Effector memory CD8-positive, alpha-beta T cell (primary cell): ENCODE measurements at regions not wholly inside any gene's neighbourhood (a gene's known extent, or its start where the extent isn't known, plus 50 kb on each side); places are given as distances from the start of the nearest gene placed in this dataset.
"Not testable (repeated sequence)": the region's sequence is repeated elsewhere in the genome, so short reads cannot be mapped to it uniquely, and the experiment has no call there.

Experiments used
- ATAC-seq: fragments of 150-1000 bp; cut with Tn5 transposase; replicated peaks from 2 replicates; pipeline ENCODE4 v1.10.0; 2021; ENCODE audit warnings: mild to moderate bottlenecking, moderate library complexity
- DNase-seq, 3 experiments: peaks; one replicate each; pipeline ENCODE4 v3.0.0; 2021
- H3K27ac Mint-ChIP-seq, 2 donors: one replicate each; pipeline ENCODE4 v1.8.0; 2022; ENCODE audit warnings: mild to moderate bottlenecking in 2 of 2, mixed read lengths in 2 of 2, moderate library complexity in 2 of 2
- H3K27me3 Mint-ChIP-seq, 2 donors: one replicate each; pipeline ENCODE4 v1.8.0; 2022; ENCODE audit warnings: mixed read lengths in 2 of 2
- H3K36me3 Mint-ChIP-seq: one replicate; pipeline ENCODE4 v1.8.0; 2022; ENCODE audit warnings: mild to moderate bottlenecking, moderate library complexity, mixed read lengths; ENCODE audit not compliant: insufficient read depth
- H3K4me1 Mint-ChIP-seq, 2 donors: one replicate each; pipeline ENCODE4 v1.8.0; 2022; ENCODE audit warnings: low read depth in 2 of 2, mixed read lengths in 2 of 2
- H3K4me3 Mint-ChIP-seq, 2 donors: one replicate each; pipeline ENCODE4 v1.8.0; 2022; ENCODE audit warnings: mild to moderate bottlenecking in 2 of 2, mixed read lengths in 2 of 2, moderate library complexity in 2 of 2
- H3K9me3 Mint-ChIP-seq, 2 donors: one replicate each; pipeline ENCODE4 v1.8.0; 2022; ENCODE audit warnings: mixed read lengths in 2 of 2

DNA sequence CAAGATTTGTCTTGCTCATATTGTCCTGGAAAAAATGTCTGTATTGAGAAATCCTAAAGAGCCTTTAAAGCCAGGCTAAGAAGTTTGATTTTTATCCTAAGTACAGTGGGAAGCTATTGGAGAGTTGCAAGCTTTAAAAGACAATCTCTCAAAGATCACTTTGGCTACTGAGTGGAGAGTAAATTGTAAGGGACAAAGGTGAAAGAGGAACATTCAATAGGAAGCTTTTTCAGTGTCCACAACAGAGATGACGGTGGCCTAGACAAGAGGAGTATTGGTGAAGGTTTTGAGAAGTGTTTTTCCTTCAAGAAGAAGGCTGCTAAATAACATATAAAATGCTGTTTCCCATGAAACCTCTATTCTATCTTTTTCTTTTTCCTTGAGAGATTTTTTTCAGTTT is 249.5 kb upstream of the IL12A start:
- ATAC-seq: no peak
- Mint-ChIP-seq H3K36me3 (no peaks in the 10 kb centered on the region), H3K4me3 (no peak overlapping the region), H3K9me3 (no peaks in the 10 kb centered on the region), H3K27ac (no peak overlapping the region), H3K4me1 (no peaks in the 10 kb centered on the region), H3K27me3 (peaks cover 0 to 6% of the 10 kb centered on the region in 2 donors)
- DNase-seq: no peak

DNA sequence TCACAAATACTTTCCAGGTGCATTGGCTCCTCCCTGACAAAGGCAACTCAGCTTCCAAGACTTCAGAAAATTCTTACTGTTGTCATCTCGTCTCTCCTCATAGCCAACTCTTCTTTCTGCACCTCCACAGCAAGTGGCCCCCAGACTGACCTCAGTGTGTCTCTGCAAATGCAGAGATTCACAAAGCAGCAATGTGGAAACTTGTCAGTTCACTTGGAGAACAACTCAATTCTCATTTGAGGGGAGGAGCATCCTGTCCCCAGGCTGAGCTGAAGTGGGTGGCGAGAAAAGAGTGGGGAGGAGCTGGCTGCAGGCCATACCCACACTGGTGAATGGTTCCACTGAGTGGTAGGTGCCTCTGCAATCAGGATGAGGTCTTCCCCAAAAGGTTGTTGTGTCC is 248.7 kb upstream of the IL12A start:
- H3K4me1 Mint-ChIP-seq: no peaks in the 10 kb centered on the region
- no peaks in the 10 kb centered on the region for H3K9me3 Mint-ChIP-seq
- no peak overlapping the region for H3K4me3 Mint-ChIP-seq
- ATAC-seq (no peak), DNase-seq (no peak)
- H3K36me3 Mint-ChIP-seq: no peaks in the 10 kb centered on the region
- H3K27ac Mint-ChIP-seq: peak overlapping the region in 1 of 2 donors; percentile 46
- peaks cover 0 to 6% of the 10 kb centered on the region in 2 donors for H3K27me3 Mint-ChIP-seq

DNA sequence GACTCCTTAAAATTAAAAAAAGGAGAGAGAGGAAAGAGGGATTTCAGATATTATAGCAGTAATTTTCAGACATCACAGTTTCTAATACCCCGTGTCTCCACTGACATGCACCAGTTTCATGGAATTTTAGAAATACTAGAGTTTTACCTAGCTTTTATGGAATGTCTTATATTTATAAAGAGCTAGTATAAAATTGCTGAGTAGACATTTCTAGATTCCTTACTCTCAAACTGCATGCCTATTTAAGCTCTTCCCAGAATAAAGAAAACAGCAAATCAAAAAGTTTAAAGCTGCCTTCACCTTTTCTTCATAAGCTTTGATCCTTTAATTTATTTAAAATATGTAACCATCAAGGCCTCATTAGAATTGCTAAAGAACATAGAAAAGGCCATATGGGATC is 247.4 kb upstream of the IL12A start:
- ATAC-seq: no peak
- no peak overlapping the region for H3K27ac Mint-ChIP-seq
- no peaks in the 10 kb centered on the region for H3K4me1 Mint-ChIP-seq
- H3K36me3 Mint-ChIP-seq: no peaks in the 10 kb centered on the region
- no peak overlapping the region for H3K4me3 Mint-ChIP-seq
- no peaks in the 10 kb centered on the region for H3K9me3 Mint-ChIP-seq
- no peak for DNase-seq
- peaks cover 0 to 6% of the 10 kb centered on the region in 2 donors for H3K27me3 Mint-ChIP-seq

DNA sequence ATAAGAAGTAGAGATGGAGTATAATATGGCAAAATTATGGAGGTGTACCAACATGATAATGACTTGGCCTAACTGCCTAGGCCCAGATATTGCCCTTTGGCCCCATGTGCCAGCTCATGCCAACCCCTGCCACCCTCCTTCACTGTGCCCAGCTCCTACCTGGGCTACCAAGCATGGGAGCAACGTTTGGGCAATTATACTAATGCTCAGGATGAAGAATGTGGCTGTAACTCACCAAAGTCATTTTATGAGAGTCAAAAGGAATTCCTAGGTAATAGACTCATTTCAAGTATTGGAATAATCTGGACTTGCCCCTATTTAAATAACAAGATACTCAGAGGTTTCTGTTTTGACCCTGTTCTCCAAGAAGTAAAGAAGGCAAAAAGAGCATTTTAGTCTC is 240.2 kb upstream of the IL12A start:
- no peak for ATAC-seq
- H3K27me3 Mint-ChIP-seq: no peaks in the 10 kb centered on the region
- H3K4me1 Mint-ChIP-seq: no peaks in the 10 kb centered on the region
- no peak overlapping the region for H3K4me3 Mint-ChIP-seq
- no peaks in the 10 kb centered on the region for H3K9me3 Mint-ChIP-seq
- no peak for DNase-seq
- H3K36me3 Mint-ChIP-seq: no peaks in the 10 kb centered on the region
- no peak overlapping the region for H3K27ac Mint-ChIP-seq

DNA sequence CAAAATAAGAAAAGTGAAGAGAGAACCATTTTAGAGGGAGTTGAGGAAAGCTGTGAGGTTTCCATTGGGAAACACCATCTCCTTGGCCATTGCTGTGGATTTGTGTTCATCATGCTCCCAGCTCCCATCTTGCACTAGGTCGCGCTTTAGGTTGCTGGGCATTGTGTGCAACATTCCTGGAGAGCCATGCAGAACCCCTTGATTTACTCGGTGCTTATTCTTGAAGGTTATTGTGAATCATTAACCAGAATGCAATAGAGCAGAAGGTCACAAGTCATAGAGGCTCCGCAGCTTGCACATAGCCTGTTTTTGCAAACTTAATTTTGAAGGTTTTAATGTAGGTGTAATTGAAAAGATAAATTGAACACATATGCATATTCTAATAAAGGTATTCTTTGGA is 239.2 kb upstream of the IL12A start:
- H3K4me1 Mint-ChIP-seq: no peaks in the 10 kb centered on the region
- H3K36me3 Mint-ChIP-seq: no peaks in the 10 kb centered on the region
- no peaks in the 10 kb centered on the region for H3K9me3 Mint-ChIP-seq
- no peak for DNase-seq
- H3K27ac Mint-ChIP-seq: no peak overlapping the region
- no peak overlapping the region for H3K4me3 Mint-ChIP-seq
- no peak for ATAC-seq
- H3K27me3 Mint-ChIP-seq: no peaks in the 10 kb centered on the region

DNA sequence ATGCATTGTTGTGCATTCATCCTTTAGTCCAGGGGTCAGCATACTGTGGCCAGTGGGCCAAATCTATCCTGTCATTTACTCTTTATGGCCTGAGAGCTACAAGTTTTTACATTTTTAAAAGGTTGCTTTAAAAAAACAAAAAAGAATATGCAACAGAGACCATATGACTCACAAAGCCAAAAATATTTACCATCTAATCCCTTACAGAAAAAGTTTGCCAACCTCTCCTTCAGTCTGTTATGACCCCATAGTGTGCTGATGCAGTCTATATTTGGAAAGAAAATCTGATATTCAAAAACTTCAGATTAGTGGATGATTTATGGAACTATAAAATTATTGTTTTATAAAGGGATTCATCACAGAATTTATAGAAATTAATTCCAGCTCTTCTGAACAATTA is 237.5 kb upstream of the IL12A start:
- no peak overlapping the region for H3K27ac Mint-ChIP-seq
- H3K4me1 Mint-ChIP-seq: no peaks in the 10 kb centered on the region
- DNase-seq: no peak
- no peaks in the 10 kb centered on the region for H3K36me3 Mint-ChIP-seq
- H3K27me3 Mint-ChIP-seq: no peaks in the 10 kb centered on the region
- no peak for ATAC-seq
- no peak overlapping the region for H3K4me3 Mint-ChIP-seq
- no peaks in the 10 kb centered on the region for H3K9me3 Mint-ChIP-seq

DNA sequence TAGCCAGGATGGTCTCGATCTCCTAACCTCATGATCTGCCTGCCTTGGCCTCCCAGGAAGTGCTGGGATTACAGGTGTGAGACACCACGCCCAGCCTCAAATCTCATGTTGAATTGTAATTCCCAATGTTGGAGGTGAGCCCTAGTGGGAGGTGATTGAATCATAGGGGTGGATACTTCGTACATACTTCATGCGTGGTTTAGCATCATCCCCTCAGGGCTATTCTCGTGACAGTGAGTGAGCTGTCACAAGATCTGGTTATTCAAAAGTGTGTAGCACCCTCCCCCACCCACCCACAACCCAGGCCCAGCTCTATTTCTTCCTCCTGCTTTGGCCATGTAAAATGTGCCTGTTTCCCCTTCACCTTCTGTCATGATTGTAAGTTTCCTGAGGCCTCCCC is 236.9 kb upstream of the IL12A start:
- Mint-ChIP-seq H3K27ac (no peak overlapping the region), H3K4me1 (no peaks in the 10 kb centered on the region), H3K4me3 (no peak overlapping the region), H3K27me3 (no peaks in the 10 kb centered on the region), H3K36me3 (no peaks in the 10 kb centered on the region), H3K9me3 (no peaks in the 10 kb centered on the region)
- no peak for DNase-seq
- ATAC-seq: no peak

DNA sequence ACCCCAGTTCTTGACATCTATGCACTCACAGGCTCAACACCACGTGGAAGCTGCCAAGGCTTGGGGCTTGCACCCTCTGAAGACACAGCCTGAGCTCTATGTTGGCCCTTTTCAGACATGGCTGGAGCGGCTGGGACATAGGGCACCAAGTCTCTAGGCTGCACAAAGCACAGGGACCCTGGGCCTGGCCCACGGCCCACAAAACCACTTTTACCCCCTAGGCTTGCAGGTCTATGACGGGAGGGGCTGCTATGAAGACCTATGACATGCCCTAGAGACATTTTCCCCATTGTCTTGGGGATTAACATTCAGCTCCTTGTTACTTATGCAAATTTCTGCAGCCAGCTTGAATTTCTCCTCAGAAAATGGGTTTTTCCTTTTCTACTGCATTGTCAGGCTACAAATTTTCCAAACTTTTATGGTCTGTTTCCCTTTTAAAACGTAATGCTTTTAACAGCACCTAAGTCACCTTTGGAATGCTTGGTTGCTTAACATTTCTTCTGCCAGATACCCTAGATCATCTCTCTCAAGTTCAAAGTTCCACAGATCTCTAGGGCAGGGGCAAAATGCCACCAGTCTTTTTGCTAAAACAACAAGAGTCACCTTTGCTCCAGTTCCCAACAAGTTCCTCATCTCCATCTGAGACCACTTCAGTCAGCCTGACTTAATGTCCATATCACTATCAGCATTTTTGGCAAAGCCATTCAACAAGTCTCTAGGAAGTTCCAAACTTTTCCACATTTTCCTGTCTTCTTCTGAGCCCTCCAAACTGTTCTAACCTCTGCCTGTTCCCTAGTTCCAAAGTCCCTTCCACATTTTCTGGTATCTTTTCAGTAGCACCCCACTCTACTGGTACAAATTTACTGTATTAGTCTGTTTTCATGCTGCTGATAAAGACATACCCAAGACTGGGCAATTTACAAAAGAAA is 232.1 kb upstream of the IL12A start:
- ATAC-seq, DNase-seq, H3K4me1 Mint-ChIP-seq, H3K27ac Mint-ChIP-seq, H3K36me3 Mint-ChIP-seq, H3K4me3 Mint-ChIP-seq, H3K9me3 Mint-ChIP-seq: not testable (repeated sequence)
- peaks cover 6 to 13% of the 10 kb centered on the region in 2 donors for H3K27me3 Mint-ChIP-seq

DNA sequence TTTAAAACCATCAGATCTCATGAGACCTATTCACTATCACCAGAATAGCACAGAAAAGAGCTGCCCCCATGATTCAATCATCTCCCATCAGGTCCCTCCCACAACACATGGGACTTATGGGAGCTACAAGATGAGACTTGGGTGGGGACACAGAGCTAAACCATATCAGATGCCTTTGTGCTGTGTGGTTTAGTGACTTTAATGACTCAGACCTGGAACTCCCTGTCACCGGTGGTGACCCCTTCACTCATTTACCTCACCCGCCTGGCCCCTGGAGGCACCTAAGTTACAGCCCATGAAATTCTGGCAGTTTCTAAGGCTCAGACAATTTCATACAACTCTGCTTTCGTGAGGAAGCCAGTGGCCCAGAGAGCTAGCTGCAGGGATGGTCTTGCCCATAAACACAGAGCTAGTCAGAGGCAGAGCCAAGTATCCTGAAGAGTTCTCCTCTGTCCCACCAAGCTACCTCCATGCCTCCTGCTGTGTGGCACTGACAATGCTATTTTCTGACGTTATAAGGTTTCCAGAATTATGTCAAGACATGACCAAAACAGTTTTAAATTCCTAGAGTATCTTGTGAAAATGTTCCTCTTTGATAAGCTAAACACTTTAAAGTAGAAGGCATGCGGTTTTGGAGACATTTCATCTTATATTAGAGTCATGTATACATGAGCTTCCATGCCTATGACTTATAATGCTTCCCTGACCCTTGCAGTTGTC is 231.1 kb upstream of the IL12A start:
- Mint-ChIP-seq H3K4me1 (no peaks in the 10 kb centered on the region), H3K36me3 (no peaks in the 10 kb centered on the region), H3K27ac (no peak overlapping the region), H3K9me3 (peaks cover 0 to 2% of the 10 kb centered on the region in 2 donors), H3K27me3 (peaks cover 14 to 22% of the 10 kb centered on the region in 2 donors), H3K4me3 (no peak overlapping the region)
- no peak for ATAC-seq
- DNase-seq: no peak

GRCh38 chr3:159760046-159760445 is 228.6 kb upstream of the IL12A start:
- no peak for ATAC-seq
- no peak overlapping the region for H3K4me3 Mint-ChIP-seq
- H3K9me3 Mint-ChIP-seq: peaks cover 0 to 2% of the 10 kb centered on the region in 2 donors
- no peaks in the 10 kb centered on the region for H3K36me3 Mint-ChIP-seq
- peaks cover 0 to 6% of the 10 kb centered on the region in 2 donors for H3K4me1 Mint-ChIP-seq
- H3K27ac Mint-ChIP-seq: no peak overlapping the region
- peaks cover 21 to 43% of the 10 kb centered on the region in 2 donors for H3K27me3 Mint-ChIP-seq
- no peak for DNase-seq

DNA sequence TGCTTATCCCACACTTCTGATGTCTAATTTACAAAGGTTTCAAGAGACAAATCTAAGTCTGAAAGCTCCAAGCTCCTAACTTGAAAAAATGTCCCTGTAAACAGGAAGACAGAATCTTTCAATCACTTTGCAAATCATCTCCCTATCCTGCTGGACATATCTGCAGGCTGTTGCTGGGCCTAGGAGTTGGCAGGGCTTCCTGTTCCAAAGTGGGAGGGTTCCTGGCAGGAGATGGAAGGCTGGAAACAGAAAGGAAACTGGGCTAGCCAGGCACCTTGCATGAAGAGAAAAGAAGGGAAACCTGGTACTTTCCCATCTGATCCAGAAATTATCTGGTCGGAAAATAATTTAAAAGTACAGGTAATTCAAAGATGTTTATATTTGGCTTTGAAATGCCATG is 227.3 kb upstream of the IL12A start:
- no peak overlapping the region for H3K4me3 Mint-ChIP-seq
- DNase-seq: no peak
- H3K4me1 Mint-ChIP-seq: peaks cover 5 to 6% of the 10 kb centered on the region in 2 donors
- ATAC-seq: no peak
- peaks cover 34 to 57% of the 10 kb centered on the region in 2 donors for H3K27me3 Mint-ChIP-seq
- H3K9me3 Mint-ChIP-seq: peaks cover 0 to 2% of the 10 kb centered on the region in 2 donors
- no peaks in the 10 kb centered on the region for H3K36me3 Mint-ChIP-seq
- H3K27ac Mint-ChIP-seq: no peak overlapping the region

DNA sequence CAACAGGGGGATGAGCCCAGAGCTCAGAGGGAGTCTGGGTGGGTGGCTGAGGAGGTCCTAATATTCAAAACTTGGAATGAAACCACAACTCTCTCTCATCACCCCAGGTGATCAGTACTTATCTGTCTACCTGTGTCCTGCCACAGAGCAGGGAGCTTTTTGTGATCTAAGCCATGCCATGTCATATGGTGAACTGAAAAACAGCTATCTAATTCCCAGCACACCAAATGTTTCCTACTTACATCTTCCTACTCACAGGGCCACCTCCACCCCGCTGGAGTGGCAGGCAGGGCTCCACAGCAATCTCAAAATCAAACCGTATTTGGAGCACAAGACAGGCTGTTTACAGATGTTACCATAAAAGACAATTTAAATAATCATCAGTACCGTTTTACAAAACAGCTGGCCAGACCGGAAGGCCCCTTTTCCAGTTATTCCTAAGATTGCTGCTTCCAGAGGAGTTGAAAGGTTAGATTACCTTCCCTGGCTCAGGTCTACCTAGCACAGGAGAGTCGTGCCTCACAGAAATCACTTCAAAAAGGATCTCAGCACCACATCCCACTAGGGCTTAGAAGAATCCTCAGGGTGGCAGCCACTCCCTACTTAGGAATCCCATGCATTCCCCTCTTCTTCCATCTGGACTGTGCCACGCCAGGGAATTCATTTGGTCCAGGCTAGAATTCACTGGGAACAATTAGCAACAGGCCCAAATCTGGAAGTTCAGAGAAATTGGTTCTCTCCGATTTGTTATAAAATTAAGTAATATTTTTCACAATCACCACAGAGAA is 226.6 kb upstream of the IL12A start:
- H3K27ac Mint-ChIP-seq: no peak overlapping the region
- ATAC-seq (no peak), DNase-seq (no peak)
- peaks cover 0 to 2% of the 10 kb centered on the region in 2 donors for H3K9me3 Mint-ChIP-seq
- H3K36me3 Mint-ChIP-seq: no peaks in the 10 kb centered on the region
- H3K4me3 Mint-ChIP-seq: peak overlapping the region in 1 of 2 donors; percentile 45
- H3K27me3 Mint-ChIP-seq: peaks cover 41 to 63% of the 10 kb centered on the region in 2 donors
- peaks cover 5 to 6% of the 10 kb centered on the region in 2 donors for H3K4me1 Mint-ChIP-seq

GRCh38 chr3:159763011-159763601 is 225.5 kb upstream of the IL12A start:
- Mint-ChIP-seq H3K9me3 (peaks cover 0 to 2% of the 10 kb centered on the region in 2 donors), H3K4me1 (peaks cover 5 to 6% of the 10 kb centered on the region in 2 donors), H3K27ac (no peak overlapping the region), H3K27me3 (peaks cover 49 to 74% of the 10 kb centered on the region in 2 donors), H3K4me3 (peak overlapping the region; percentile 45 to 59), H3K36me3 (no peaks in the 10 kb centered on the region)
- DNase-seq (no peak), ATAC-seq (peak; percentile 48)
